Pancreas (tissue), 10 donors: ENCODE measurements at regions not wholly inside any gene's neighbourhood (a gene's known extent, or its start where the extent isn't known, plus 50 kb on each side); places are given as distances from the start of the nearest gene placed in this dataset.

Experiments used
- ATAC-seq, 4 donors: fragments of 200-7000 bp; cut with Tn5 transposase; one replicate each; pipeline versions ENCODE4 v1.8.0 to v1.9.1; 2020; ENCODE audit warnings: mild to moderate bottlenecking in 4 of 4, moderate library complexity in 4 of 4
- DNase-seq, 6 donors: peaks; one replicate each; pipeline ENCODE4 v3.0.0-alpha.2; 2020
- FAIRE-seq: peaks from 2 replicates; lab custom pipeline; 2012; peaks lifted over from hg19 to GRCh38; lab: Jason Lieb, UNC
- H3K27ac ChIP-seq, 4 donors: fragments of 200-600 bp; sonication (generic); 1 replicate in 3 of 4; 2 replicates in 1 of 4; pipeline versions ENCODE4 v1.5.0 to v1.8.0; 2020
- H3K27me3 ChIP-seq, 4 donors: fragments of 200-600 bp; one replicate each; pipeline ENCODE4 v1.8.0; 2021
- H3K36me3 ChIP-seq, 3 donors: fragments of 200-600 bp; sonication (generic) in 1 of 3; one replicate each; pipeline versions ENCODE4 v1.5.0 to v1.8.0; 2020 to 2021
- H3K4me1 ChIP-seq, 3 donors: fragments of 200-600 bp; one replicate each; pipeline ENCODE4 v1.8.0; 2021
- H3K4me3 ChIP-seq, 4 donors: fragments of 200-600 bp; sonication (generic) in 2 of 4; one replicate each; pipeline versions ENCODE4 v1.5.0 to v1.8.0; 2020 to 2021
- H3K9me3 ChIP-seq, 4 donors: fragments of 200-600 bp; one replicate each; pipeline ENCODE4 v1.8.0; 2021
- WGBS, 2 donors: extraction: QIAGEN DNeasy Blood & Tissue Kit; methylation state at CpG; one replicate each; pipeline ENCODE4 v1.1.7; 2013; 5-methylcytosine and 5-hydroxymethylcytosine counted together
- intact Hi-C, 3 donors: fragments of 100-400 bp; cut with DNase I; formaldehyde crosslinking; loops; one replicate each; pipeline versions ENCODE4 v1.11.1 to v1.14.2; 2022
- TF ChIP-seq, protein P1 (sequence below), 4 donors: fragments of 200-600 bp; sonication (generic) in 3 of 4; IDR thresholded peaks; one replicate each; pipeline versions ENCODE4 v1.5.0 to v1.8.0; 2021; ENCODE audit warnings: antibody characterized with exemption in 4 of 4
- donor health status: healthy with polysubstance abuse.
- donor health status: DM: no; HTN: no; CAD: no; lungs with moderate emphysema.
- donor health status: DM: no; HTN: no; CAD: no.
- donor health status: control.
- donor health status: control.
- donor health status: Bipolar disorder and iron deficiency.
- donor health status: DM: yes; HTN: yes; CAD: no.
- donor health status: DM: no; HTN: no; CAD: no.
- donor health status: DM: no; HTN: no; CAD: no.
- donor health status: DM: yes; HTN: yes; CAD: no.

DNA sequence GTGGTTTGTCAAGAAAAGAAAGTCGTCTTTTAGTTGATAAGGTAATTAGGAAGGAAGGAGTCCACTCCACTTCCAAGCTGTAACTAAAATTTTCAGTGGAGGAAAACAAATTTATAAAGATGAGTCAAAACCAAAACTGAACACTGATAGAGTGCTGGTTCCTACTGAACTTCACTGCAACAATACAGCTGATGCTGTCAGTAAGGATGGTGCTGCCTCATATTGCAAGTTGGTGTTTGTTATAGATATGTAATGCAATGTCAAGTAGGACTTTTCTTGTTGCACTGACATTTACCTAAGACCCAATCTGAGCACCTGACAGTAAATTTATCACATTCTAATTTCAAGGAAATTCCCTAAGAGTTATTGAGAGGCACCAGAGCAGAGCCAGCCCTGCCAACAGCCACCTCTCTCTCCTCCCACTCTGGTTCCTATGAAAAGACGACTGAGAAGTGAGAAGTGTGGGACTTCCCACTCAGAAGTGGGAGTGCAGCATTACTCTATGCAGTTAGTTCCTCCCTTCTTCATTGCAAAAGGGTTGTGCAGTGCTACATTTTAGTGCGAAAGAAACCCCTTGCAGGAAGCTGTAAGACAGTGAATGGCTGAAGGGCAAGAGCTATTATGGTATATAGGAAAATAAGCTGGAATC, 350.8 kb downstream of the NFIB start:
- FAIRE-seq: no peak
- ATAC-seq: no peak
- 63 to 74% methylated on average over 3 of the region's 3 CpGs for WGBS, 2 donors

DNA sequence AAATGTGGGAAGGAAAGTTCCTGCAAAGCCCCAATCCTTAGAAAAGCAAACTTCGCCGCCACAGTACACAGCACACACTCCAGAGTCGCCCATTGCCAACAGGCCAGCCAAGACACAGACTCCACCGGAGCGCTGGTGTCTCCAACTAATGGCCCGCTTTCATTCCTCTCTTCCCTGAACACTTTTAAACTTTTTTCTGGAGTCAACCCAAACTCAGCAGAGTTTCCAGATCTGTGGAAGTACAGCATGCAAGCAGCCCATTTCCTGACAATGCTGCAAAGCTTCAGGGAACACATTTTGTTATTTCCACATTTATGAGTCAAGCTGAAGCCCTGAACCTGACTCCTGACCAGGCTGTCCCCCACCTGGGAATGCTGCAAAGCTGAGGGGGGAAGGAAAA, 351.9 kb downstream of the NFIB start:
- no peaks in the 10 kb centered on the region for H3K27me3 ChIP-seq
- no peak for ATAC-seq
- H3K9me3 ChIP-seq: no peaks in the 10 kb centered on the region
- no peak overlapping the region for H3K27ac ChIP-seq
- intact Hi-C loops: no loop called here
- no peak for FAIRE-seq
- 84 to 88% methylated on average over 6 of the region's 6 CpGs for WGBS, 2 donors
- H3K36me3 ChIP-seq: no peaks in the 10 kb centered on the region
- no peaks in the 10 kb centered on the region for H3K4me1 ChIP-seq
- DNase-seq: no peak
- H3K4me3 ChIP-seq: no peak overlapping the region
- TF ChIP-seq, protein P1, sequence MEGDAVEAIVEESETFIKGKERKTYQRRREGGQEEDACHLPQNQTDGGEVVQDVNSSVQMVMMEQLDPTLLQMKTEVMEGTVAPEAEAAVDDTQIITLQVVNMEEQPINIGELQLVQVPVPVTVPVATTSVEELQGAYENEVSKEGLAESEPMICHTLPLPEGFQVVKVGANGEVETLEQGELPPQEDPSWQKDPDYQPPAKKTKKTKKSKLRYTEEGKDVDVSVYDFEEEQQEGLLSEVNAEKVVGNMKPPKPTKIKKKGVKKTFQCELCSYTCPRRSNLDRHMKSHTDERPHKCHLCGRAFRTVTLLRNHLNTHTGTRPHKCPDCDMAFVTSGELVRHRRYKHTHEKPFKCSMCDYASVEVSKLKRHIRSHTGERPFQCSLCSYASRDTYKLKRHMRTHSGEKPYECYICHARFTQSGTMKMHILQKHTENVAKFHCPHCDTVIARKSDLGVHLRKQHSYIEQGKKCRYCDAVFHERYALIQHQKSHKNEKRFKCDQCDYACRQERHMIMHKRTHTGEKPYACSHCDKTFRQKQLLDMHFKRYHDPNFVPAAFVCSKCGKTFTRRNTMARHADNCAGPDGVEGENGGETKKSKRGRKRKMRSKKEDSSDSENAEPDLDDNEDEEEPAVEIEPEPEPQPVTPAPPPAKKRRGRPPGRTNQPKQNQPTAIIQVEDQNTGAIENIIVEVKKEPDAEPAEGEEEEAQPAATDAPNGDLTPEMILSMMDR (IDR thresholded peaks at IDR 0.05): no peak

More for the DNA sequence above, 350.8 kb downstream of the NFIB start:
- no peaks in the 10 kb centered on the region for H3K4me1 ChIP-seq
- no peak for DNase-seq
- no peaks in the 10 kb centered on the region for H3K36me3 ChIP-seq
- H3K4me3 ChIP-seq: no peak overlapping the region
- no peaks in the 10 kb centered on the region for H3K9me3 ChIP-seq
- H3K27ac ChIP-seq: no peak overlapping the region
- intact Hi-C loops: no loop called here
- TF ChIP-seq, protein P1 (IDR thresholded peaks at IDR 0.05): no peak
- no peaks in the 10 kb centered on the region for H3K27me3 ChIP-seq

DNA sequence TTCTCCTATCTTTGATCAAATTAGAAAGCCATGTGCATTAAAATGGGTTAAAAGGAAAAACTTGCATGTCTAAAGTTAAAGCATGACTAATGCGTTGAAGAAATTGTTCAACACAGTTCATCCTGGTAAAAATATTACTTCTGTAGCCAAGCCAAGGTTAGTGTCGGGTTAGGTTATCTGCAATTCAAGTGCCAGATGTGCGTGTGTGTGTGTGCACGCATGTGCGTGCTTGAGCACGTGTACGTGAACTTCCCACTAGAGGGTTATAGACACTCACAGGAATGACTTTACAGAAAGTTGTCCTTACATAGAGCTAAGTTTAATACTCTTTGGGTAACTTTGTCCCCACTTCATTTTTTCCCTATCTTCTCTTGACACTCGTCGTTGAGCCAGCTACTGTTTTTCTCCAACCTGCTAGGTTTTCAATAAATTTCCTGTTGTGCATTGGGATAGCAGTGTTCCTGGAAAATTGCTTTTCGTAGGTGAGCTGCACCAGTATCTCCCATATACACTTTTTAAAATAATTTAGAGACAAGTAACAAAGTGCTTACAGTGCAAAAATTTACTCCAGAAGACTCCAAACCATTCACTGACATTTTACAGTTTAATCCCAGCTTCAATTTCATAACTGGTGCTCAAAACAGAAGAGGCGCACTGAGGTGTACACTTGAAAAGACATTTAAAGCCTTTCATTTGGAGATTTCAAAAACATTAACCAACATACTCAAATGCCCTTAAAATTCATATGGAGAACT, 353.8 kb downstream of the NFIB start:
- intact Hi-C loops: no loop called here
- no peak overlapping the region for H3K4me3 ChIP-seq
- DNase-seq: no peak
- H3K4me1 ChIP-seq: no peaks in the 10 kb centered on the region
- no peak for ATAC-seq
- no peaks in the 10 kb centered on the region for H3K36me3 ChIP-seq
- no peak for FAIRE-seq
- no peaks in the 10 kb centered on the region for H3K27me3 ChIP-seq
- WGBS, 2 donors: 81 to 86% methylated on average over 11 of the region's 11 CpGs
- TF ChIP-seq, protein P1 (IDR thresholded peaks at IDR 0.05): no peak
- H3K27ac ChIP-seq: no peak overlapping the region
- no peaks in the 10 kb centered on the region for H3K9me3 ChIP-seq

DNA sequence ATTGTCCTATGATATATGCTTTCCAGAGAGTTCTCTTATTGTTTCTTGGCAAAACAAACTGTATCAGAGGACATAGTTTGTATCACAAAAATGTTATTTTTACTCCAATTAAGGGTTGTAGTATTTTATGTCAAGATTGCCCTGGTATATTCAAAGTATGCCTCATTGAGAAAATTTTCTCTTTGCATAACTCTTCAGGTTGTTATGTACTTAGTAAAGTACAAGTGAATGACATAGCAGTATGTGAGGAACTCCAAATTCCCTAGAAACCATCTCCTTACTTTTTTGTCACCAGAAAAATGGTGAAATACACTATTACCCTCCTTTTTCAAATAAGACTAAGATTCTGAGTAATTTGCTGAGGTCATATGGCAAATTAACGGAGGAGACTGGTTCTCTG, 355.3 kb downstream of the NFIB start:
- Histone ChIP-seq H3K36me3 (no peaks in the 10 kb centered on the region), H3K27ac (no peak overlapping the region), H3K9me3 (no peaks in the 10 kb centered on the region), H3K4me1 (no peaks in the 10 kb centered on the region), H3K27me3 (no peaks in the 10 kb centered on the region), H3K4me3 (no peak overlapping the region)
- ATAC-seq (no peak), FAIRE-seq (no peak), DNase-seq (no peak)
- 94 to 97% methylated on average over 1 of the region's 1 CpG for WGBS, 2 donors
- intact Hi-C loops: no loop called here
- TF ChIP-seq, protein P1 (IDR thresholded peaks at IDR 0.05): no peak

DNA sequence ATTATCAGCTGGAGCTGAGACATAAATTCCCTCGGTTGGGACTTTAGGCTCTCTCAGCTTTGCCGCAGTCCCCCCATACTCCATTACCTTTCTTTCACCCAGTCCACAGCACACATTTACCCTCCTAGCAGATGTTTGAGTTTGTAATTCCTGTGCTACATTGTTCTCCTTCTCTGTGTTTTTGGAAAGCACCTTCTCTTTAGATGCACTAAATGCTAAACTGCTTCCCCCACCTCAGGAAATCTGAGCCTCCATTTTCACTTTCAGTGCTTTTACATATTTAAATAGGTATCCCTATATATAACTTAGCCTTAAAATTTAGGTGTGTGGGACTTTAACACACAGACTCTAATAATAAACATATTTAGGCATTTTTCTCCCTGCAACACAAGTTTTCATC, 356.9 kb downstream of the NFIB start:
- no peaks in the 10 kb centered on the region for H3K27me3 ChIP-seq
- TF ChIP-seq, protein P1 (IDR thresholded peaks at IDR 0.05): no peak
- no peak for ATAC-seq
- H3K9me3 ChIP-seq: no peaks in the 10 kb centered on the region
- WGBS, 2 donors: 39 to 45% methylated on average over 2 of the region's 2 CpGs
- DNase-seq: no peak
- FAIRE-seq: no peak
- no peaks in the 10 kb centered on the region for H3K4me1 ChIP-seq
- H3K4me3 ChIP-seq: no peak overlapping the region
- H3K36me3 ChIP-seq: no peaks in the 10 kb centered on the region
- H3K27ac ChIP-seq: no peak overlapping the region
- intact Hi-C loops: no loop called here
